IPS-18c (cell line): ENCODE measurements at regions not wholly inside any gene's neighbourhood (a gene's known extent, or its start where the extent isn't known, plus 50 kb on each side); places are given as distances from the start of the nearest gene placed in this dataset.

Source experiments
- H3K4me3 ChIP-seq: 2 replicates; pipeline ENCODE4 v1.7.0; 2013; ENCODE audit warnings: low read depth, mild to moderate bottlenecking, low read length, moderate library complexity; ENCODE audit not compliant: insufficient read depth
- H3K9me3 ChIP-seq: one replicate; pipeline ENCODE4 v1.6.1; 2013; ENCODE audit warnings: mild to moderate bottlenecking, low read length, moderate library complexity; ENCODE audit not compliant: control insufficient read depth, insufficient read depth

GRCh38 chr16:61596655-61597054 lies 439.6 kb downstream of the CDH8 start:
- Histone ChIP-seq H3K9me3 (no peaks in the 10 kb centered on the region), H3K4me3 (no peak overlapping the region)

- Histone ChIP-seq H3K4me3 (no peak overlapping the region), H3K9me3 (no peaks in the 10 kb centered on the region)
Measured at GRCh38 chr16:61595605-61596004, 440.6 kb downstream of the CDH8 start.

GRCh38 chr16:61590577-61590976 lies 445.7 kb downstream of the CDH8 start:
- no peak overlapping the region for H3K4me3 ChIP-seq
- H3K9me3 ChIP-seq: no peaks in the 10 kb centered on the region

- no peaks in the 10 kb centered on the region for H3K9me3 ChIP-seq
Measured at GRCh38 chr16:61587526-61587925, 448.7 kb downstream of the CDH8 start.

GRCh38 chr16:61581417-61582046 lies 454.7 kb downstream of the CDH8 start:
- no peaks in the 10 kb centered on the region for H3K9me3 ChIP-seq
- H3K4me3 ChIP-seq: no peak overlapping the region

More at GRCh38 chr16:61587526-61587925, 448.7 kb downstream of the CDH8 start:
- H3K4me3 ChIP-seq: no peak overlapping the region

- H3K9me3 ChIP-seq: no peaks in the 10 kb centered on the region
- no peak overlapping the region for H3K4me3 ChIP-seq
Measured at GRCh38 chr16:61580579-61580978, 455.7 kb downstream of the CDH8 start.

- no peak overlapping the region for H3K4me3 ChIP-seq
Measured at GRCh38 chr16:61579195-61579594, 457.0 kb downstream of the CDH8 start.

GRCh38 chr16:61576476-61576875 lies 459.8 kb downstream of the CDH8 start:
- Histone ChIP-seq H3K9me3 (no peaks in the 10 kb centered on the region), H3K4me3 (no peak overlapping the region)

More at GRCh38 chr16:61579195-61579594, 457.0 kb downstream of the CDH8 start:
- no peaks in the 10 kb centered on the region for H3K9me3 ChIP-seq

GRCh38 chr16:61575617-61576016 lies 460.6 kb downstream of the CDH8 start:
- H3K9me3 ChIP-seq: no peaks in the 10 kb centered on the region
- no peak overlapping the region for H3K4me3 ChIP-seq

- H3K4me3 ChIP-seq: no peak overlapping the region
- no peaks in the 10 kb centered on the region for H3K9me3 ChIP-seq
Measured at GRCh38 chr16:61569028-61569427, 467.2 kb downstream of the CDH8 start.

GRCh38 chr16:61564716-61565115 lies 471.5 kb downstream of the CDH8 start:
- Histone ChIP-seq H3K9me3 (no peaks in the 10 kb centered on the region), H3K4me3 (no peak overlapping the region)

- Histone ChIP-seq H3K4me3 (no peak overlapping the region), H3K9me3 (no peaks in the 10 kb centered on the region)
Measured at GRCh38 chr16:61555718-61556441, 480.4 kb downstream of the CDH8 start.

GRCh38 chr16:61549327-61549726 lies 486.9 kb downstream of the CDH8 start:
- no peaks in the 10 kb centered on the region for H3K9me3 ChIP-seq
- H3K4me3 ChIP-seq: no peak overlapping the region

- no peaks in the 10 kb centered on the region for H3K9me3 ChIP-seq
- no peak overlapping the region for H3K4me3 ChIP-seq
Measured at GRCh38 chr16:61547626-61548025, 488.6 kb downstream of the CDH8 start.

GRCh38 chr16:61544165-61544564 lies 492.1 kb downstream of the CDH8 start:
- H3K4me3 ChIP-seq: no peak overlapping the region
- no peaks in the 10 kb centered on the region for H3K9me3 ChIP-seq

- Histone ChIP-seq H3K9me3 (no peaks in the 10 kb centered on the region), H3K4me3 (no peak overlapping the region)
Measured at GRCh38 chr16:61540216-61540615, 496.0 kb downstream of the CDH8 start.

- H3K9me3 ChIP-seq: no peaks in the 10 kb centered on the region
Measured at GRCh38 chr16:61530697-61531096, 505.5 kb downstream of the CDH8 start.

GRCh38 chr16:61500851-61501250 lies 535.4 kb downstream of the CDH8 start:
- no peak overlapping the region for H3K4me3 ChIP-seq
- no peaks in the 10 kb centered on the region for H3K9me3 ChIP-seq

More at GRCh38 chr16:61530697-61531096, 505.5 kb downstream of the CDH8 start:
- no peak overlapping the region for H3K4me3 ChIP-seq
